ENCODE measurements at regions not wholly inside any gene's neighbourhood (a gene's known extent, or its start where the extent isn't known, plus 50 kb on each side); places are given as distances from the start of the nearest gene placed in this dataset.
"Not testable (repeated sequence)": the region's sequence is repeated elsewhere in the genome, so short reads cannot be mapped to it uniquely, and the experiment has no call there.

DNA sequence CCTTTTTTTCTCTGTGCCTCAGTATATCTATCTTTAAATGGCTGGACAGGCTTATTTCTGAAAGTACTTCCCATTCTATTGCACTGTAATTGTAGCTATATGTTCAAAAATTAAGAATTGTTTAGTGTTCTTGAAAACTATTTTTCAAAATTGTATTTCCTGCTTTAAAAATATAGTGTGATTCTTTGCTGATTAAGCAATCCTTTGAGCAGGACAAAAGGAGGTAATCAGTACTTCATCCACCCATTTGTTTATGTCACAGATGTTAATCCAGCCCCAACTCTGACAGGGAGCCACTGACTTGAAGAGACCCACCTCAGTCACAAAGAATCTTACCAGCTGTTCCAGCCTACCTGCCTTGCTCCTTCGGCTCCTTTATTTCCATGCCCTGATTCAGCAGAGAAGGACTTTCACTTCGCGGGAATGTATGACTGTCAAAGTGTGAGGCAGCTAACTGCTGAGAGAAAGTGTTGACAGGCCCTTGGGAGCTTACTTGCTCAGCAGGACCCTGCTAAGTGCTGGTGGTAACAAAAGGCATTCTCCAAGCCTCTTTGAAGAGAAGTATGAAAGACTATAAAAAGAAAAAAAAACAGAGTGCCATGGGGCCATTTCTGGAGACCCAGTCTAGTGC, 393.3 kb upstream of the CYRIA start:
- peak; percentile 23 for DNase-seq

GRCh38 chr2:17057109-17058017, 391.7 kb upstream of the CYRIA start:
- no peak for DNase-seq

- no peak for DNase-seq
Observed at GRCh38 chr2:17056236-17056635, 390.6 kb upstream of the CYRIA start.

- DNase-seq = no peak
Observed at GRCh38 chr2:17052001-17052400, 386.4 kb upstream of the CYRIA start.

DNA sequence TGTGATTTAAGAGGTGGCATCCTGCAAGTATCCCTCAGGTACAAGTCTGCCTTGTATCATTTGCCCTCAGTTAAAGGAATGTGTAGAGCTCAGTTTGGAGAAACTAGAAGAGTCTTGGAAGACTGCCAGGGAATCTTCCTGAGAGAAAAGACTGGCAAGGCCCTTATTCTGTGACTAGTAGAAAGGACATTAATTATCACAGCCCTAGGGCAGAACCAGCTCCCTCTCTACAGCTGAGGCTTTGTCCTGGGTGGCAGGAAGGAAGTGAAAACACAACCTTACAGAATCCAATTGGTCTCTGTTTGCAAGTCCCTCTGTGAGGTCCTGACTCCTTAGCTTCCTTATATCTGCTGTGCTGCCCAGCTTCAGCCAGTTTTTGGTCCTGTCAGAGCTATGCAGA, 385.9 kb upstream of the CYRIA start:
- no peak for DNase-seq

DNA sequence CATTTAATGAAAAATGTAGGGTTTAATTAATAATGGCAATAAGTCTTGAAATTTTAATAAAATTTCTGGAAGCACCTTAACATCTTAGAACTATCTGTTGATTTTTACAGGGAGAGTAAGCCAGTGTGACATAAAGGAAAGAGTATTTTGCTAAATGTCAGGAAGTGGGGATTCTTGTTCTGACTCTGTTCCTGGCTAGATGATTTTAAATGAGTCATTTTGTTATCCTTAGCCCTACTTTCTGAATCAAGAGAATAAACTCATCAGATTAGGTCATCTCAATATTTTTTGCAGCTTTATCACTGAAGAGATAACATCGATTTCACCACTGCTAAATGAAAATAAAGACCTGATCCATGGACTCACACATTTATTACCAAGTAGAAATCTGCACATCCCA, 377.5 kb upstream of the CYRIA start:
- no peak for DNase-seq

GRCh38 chr2:17036361-17036760, 370.7 kb upstream of the CYRIA start:
- no peak for DNase-seq

GRCh38 chr2:17035010-17035409, 369.4 kb upstream of the CYRIA start:
- DNase-seq = no peak

DNA sequence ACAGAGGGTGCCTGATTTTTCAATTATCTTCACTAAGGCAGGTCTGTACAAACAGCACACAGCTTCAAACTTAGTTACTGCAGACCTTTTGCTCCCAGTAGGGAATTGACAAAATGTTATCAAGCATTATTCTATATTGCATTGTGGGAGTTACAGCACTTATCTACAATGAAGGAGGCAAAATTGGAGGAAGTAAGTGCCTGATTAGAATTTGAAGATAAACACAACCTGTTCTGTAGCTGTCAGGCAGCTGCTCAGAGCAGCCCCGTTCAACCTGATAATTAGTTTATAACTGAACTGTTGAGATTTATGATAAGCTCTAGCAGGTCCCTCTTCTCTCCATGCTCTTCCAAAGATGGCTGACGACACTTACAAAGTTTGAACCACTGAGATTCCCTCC, 364.4 kb upstream of the CYRIA start:
- no peak for DNase-seq

- DNase-seq = no peak
Observed at GRCh38 chr2:17012297-17012696, 346.7 kb upstream of the CYRIA start.

DNA sequence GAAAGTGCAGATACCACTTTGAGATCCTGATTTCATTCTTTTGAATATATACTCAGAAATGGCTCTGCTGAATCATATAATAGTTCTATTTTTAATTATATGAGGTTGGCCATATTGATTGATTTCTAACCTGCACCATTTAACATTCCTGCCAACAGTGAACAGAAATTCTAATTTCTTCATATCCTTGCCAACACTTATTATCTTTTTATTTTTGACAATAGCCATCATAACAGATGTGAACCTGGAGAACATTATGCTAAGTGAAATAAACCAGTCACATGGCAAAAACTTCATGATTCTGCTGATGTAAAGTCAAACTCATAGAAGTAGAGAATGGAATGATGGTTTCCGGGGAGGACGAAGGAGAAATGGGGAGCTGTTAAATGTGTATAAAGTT, 344.5 kb upstream of the CYRIA start:
- no peak for DNase-seq

GRCh38 chr2:17000184-17000482, 334.5 kb upstream of the CYRIA start:
- no peak for DNase-seq

- no peak for DNase-seq
Observed at GRCh38 chr2:16999347-17000183, 333.9 kb upstream of the CYRIA start.

DNA sequence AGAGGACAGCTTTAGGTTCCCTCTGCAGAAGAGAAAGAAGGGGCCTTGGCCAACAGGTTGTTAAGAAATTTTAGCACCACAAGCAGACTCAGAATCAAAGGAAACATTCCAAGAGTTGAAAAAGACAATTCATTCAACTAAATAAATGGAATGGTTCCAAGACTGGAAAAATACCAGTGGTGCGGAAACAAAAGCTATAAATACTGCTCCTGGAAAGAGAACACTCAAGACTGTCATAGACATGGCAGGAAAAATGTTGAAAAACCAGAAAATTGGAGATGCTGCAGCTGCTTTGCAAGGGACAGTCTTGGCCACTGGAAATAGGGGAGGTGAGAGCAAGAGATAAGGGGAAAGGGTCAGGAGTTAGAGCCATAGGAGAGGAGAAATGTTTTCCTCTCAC, 312.7 kb upstream of the CYRIA start:
- no peak for DNase-seq

DNA sequence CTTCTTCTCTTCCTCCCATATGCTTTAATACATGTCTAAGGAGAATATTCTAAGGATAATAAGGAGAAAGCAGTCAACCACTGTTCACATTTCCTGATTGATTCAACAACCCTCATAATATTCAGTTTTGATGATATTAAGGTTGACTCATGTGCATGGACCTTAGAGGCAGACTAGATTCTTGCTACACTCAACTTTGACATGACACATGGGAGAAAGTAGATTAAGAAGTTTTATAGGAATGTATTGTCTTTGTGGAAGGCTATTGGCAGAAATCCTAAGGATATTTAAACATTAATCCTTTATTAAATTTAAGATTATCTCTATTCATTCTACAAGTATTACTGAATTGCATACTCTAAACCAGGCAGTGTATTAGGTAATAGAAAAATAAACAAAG, 309.1 kb upstream of the CYRIA start:
- no peak for DNase-seq

GRCh38 chr2:16973586-16974286, 308.1 kb upstream of the CYRIA start:
- DNase-seq = no peak

GRCh38 chr2:16972276-16972675, 306.6 kb upstream of the CYRIA start:
- DNase-seq = no peak

DNA sequence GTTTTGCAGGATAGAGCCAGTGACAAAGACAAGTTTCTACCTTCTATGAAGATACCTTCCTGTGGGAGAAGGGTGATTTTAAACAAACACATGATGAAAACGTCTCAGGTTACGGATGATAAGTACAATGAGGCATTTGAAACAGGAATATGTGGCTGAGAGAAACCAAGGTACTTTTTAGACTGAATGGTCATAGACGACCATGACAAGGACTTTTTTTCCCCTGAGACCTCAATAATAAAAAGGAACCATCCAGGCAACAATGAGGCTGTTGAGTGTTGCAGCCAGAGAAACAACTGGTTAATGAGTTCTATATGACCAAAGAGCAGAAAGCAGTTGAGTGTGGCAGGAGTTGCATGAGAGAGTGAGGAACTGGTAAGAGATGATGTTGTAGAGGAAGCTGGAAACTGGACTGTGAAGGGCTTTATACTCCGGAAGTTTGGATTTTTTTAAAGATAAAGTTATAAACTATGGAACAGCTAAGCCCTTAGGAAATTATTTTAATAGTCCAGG, 306.1 kb upstream of the CYRIA start:
- DNase-seq = no peak

DNA sequence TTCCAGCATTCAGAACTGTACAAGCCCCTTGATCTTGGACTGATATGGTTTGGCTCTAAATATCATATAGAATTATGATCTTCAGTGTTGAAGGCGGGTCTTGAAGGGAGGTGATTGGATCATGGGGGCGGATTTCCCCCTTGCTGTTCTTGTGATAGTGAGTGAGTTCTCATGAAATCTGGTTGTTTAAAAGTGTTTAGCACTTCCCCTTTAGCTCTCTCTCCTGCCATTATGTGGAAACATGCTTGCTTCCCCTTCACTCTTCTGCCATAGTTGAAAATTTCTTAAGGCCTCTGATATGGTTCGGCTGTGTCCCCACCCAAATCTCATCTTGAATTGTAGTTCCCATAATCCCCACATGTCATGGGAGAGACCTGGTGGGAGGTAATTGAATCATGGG, 305.3 kb upstream of the CYRIA start:
- not testable (repeated sequence) for DNase-seq

DNA sequence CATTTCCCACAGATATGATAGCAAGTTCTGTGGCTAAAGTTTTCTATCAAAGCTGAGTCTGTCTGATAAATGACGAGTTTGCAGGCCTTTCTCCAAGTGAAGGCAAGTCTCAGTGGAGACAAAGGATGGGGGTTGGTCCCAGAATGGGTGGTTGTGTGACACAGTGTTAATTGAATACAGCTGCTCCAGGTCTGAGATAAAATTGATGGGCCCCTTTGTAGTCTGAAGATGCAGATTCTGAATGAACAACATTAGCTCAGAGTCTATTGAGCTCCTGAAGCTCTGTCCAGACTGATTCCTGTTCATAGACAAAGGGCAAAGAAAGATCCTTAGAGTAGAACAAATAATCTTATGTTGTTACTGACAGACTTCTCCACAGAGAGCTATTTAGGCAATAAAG, 296.9 kb upstream of the CYRIA start:
- DNase-seq = peak; percentile 14

DNA sequence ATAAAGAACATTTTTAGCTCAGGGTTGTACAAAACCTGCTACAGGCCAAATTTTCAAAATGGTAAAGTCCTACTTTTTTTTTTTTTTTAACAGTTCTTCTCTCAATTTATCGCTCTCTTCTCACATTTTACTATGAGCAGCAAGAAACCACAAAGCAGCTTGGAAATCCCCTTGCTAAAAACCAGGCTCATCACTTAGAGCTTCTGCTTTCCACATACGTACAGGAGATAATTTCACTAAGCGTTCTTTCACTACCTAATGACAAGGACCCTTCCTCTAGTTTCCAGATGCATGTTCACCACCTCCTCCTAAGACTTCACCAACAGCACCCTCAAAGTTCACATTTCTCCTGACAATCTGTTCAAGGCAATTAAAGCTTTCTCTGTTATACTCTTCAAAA, 294.9 kb upstream of the CYRIA start:
- DNase-seq = no peak

- DNase-seq = no peak
Observed at GRCh38 chr2:16958266-16958665, 292.6 kb upstream of the CYRIA start.

DNA sequence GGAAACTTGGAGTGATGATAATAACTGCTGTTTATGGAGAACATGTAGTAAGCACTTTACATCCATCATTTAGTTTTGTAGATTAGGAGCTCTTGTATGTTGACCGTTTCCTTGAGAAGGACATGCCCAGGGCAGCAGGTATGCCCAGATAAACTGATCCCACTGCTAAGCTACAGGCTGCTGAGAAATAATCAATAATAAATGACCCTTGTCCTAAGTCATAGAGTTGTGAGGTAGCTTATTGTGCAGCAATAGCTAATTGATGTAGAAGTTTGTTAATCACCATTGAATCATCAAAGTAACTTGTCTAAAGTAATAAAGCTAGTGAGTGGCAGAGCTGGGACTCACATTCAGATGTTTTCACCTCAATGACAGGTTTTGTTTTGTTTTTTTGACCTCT, 287.2 kb upstream of the CYRIA start:
- no peak for DNase-seq

All from retina (tissue), 1 donor.